CD4-positive, alpha-beta T cell treated with Interleukin-1 beta for 1 hour (primary cell): ENCODE measurements at regions not wholly inside any gene's neighbourhood (a gene's known extent, or its start where the extent isn't known, plus 50 kb on each side); places are given as distances from the start of the nearest gene placed in this dataset.

ENCODE experiments used
- DNase-seq, 2 donors: peaks; one replicate each; pipeline ENCODE4 v3.0.0-alpha.2; 2020 to 2022

DNA sequence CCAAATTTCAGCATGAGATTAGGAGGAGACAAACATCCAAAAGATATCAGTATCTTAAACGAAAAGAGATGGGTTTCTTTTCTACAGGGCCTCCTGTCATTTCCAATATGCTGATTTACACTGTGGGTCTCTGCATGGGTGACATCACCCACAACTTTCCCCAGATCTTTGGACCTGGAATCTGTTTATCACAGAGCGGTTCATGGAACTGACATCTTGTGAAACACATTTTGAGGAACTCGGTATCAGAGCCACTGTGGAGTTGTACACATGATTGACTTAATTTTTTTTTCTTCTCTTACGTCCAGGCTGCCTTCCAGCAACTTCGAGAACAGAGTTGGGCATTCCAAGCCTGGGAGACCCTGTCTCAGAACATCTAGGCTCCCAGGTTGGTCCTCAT is 80.2 kb upstream of the SERP2 start:
- no peak for DNase-seq

- DNase-seq = no peak
Measured at GRCh38 chr13:44293908-44294735, 79.5 kb upstream of the SERP2 start.

DNA sequence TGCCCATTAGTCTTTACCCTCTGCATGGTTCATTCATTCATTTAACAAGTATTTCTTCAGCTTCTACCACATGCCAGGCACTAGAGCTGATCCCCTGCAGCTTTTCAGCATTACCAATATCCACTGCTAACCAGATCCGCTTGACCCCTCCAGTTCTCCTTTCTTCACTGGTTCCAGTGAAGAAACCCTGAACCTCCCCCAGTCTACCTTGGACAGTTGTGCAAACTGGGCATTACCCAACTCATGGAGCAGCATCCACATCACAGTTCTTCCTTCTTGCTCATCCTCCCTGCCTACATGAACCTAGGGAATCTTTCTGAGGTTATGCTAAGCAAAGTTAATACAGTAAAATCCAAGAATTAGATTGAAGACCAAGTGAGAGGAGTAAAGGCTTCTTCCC is 78.7 kb upstream of the SERP2 start:
- no peak for DNase-seq

DNA sequence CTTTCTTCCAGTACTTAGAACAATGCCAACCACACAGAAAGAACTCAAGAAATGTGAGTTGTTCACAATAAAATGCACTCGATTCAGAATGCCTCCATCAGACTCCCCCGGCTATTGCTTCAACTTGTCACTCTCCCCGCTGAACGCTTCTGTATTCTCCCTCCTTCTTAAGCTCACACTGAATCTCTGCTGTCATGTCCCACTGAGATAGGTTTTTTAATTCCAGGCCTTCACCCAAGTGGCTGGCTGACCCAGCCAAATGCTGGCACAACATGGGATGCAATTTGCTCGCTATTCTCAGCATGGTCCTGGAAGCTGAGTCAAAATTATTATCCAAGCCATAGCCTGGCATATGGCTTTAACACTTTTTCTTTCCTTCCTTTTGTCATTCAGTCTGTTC is 76.8 kb upstream of the SERP2 start:
- no peak for DNase-seq

GRCh38 chr13:44298314-44298713 is 75.3 kb upstream of the SERP2 start:
- no peak for DNase-seq

DNA sequence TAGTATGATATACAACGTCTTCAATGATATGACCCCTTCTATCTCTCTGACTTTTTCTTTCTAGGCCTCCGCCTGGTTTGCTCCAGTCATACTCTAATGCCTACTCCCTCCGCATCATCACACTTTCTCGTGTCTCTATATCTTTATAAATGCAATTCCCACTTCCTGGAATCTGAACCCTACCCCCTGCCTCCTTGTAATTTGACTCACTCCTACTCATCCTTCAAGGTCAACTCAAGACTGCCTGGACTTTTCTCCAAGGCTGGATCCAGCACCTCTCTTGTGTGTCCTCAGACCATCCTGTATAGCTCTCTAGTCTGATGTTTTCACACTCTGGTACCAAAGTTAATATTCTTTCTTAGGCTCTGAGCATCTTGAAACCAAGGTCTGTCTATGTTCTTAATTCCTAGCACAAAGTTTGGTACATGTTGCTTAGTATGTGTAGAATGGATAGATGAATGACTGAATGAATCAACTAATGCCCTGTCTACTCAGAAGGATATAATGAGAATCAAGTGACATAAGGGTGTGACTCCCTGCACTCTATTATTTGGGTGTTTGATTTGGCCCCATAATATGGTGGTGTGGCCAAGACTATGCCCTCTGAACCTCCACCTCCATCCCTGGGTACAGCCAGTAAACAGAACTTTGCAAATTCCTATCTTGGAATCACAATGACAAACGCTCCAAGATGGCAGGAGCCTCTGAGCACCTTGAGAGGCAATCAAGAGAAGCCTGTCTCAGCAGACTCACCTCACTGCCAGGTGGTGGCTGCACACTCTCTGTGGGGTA is 74.3 kb upstream of the SERP2 start:
- no peak for DNase-seq

DNA sequence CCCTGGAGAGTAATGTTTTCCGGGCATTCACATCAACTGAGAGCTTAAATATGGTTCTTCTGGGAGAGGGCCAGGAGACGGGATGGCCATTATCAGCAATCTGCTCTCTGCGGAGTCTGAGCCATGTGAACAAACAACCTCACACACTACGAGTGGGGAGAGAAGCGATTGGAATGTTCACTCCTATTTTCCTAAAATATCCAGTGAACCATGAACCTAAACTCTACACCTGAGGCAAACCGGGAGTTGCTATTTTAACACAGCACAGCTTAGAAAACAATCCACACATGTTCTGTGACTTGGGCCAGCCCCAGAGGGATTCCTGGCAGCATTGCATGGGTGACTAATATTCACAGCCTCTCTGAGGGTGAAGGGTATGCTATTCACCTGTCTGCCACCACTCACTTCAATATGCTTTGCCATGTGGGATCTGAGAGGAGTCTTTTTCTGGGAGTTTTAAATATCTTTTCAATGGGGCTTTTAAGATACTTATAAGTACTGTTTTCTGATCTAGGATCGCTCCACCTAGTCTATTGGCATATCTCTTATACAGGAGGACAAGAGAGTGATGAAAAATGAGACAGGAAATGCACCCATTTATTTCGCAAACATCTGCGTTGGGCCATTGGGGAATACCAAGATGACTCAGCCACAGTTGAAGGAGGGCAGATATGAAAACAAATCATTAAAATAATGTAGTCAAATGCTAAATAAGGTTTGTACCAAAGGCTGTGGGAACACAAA is 72.6 kb upstream of the SERP2 start:
- peak in 1 of 2 donors; percentile 28 for DNase-seq

DNA sequence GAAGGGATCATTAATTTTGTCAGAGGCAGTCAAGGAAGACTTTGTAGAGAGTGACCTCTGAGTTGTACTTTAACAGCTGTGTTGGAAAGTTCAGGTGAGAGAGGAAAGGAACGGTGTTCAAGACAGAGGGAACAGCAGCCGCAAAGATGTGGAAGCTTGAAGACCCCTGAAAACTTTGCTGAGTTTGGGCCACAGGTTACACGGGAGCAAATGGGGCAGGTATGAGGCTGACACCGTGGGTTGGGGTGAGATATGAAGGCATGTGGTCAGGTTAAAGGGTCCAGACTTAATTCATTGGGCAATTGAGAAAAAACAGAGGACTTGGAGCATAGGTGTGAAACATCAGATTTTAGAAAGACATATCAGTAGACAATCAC is 72.0 kb upstream of the SERP2 start:
- no peak for DNase-seq

DNA sequence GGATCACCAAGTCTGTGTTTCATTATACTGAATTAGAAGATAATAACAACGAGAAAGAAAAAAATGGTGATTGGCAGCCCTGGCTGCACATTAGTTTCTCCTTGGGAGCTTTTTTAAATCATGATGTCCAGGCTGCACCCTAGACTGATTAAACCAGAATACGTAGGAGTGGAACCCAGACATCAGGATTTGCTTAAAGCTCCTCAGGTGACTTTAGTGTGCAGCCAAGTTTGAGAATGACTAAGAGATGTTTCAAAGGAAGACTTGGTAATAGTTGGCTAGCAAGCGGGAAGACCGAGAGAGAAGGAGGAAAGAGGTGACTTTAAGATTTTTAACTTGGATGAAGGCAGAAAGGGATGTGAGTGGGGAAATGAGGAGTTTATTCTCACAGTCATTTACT is 71.4 kb upstream of the SERP2 start:
- no peak for DNase-seq

DNA sequence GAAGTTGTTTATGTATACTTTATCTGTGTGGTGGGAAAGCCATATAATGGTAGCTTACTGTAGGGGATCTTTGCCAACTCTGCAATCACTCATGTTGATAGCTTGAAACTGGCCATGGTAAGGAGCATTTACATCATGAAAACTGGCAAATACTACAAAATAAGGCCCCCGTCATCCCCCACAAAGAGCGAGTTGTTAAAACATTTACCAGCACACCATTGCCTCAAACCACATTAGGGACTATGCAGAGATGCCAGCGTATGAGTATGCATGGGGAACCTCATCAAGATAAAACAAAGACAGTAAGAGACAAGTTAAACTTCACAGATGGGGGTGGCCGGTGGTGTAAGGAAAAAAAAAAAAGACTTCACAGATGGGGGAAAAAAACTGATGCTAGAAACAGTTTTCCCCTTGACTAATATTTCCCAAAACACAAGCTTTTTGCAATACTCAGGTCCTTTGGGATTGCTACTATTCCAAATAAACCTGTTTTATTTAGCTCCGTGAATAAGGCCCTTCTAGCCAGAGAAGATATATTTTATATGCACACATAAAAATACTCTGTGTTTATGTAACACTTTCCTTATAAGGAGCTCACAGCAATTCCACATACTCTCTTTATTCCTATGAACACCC is 70.6 kb upstream of the SERP2 start:
- no peak for DNase-seq

DNA sequence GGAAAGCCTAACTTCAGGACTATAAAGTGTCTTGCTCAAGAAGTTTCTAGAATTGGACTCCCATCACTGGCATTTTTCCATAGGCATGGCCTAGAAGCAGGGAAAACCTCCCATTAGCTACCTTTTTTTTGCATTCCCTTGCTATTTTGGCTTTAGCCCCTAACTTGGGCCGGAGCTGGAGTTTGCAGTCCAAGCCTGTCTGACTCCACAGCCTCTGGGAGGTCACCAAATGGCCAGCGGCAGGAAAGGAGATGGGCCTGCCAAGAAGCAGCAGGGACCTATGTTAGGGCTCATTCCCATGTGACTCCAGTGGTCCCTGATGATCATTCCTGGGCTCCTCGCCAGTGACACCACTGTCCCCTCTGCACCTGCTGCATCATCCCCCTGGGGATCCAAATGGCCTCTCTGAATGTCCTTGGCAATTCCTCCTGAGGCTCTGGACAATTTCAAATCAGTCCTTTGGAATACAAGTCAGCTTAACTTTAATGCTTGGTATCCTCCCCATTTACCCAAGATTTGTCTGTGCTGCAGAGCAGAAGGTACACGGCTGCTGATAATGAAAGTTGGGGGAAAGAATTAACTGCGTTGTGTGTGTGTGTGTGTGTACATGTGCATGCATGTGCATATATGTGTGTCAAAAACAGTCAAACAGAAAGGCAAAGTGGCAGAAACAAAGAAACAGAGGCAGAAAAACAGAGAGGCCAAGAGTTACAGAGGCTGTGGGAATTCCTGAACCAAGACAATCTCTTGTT is 69.8 kb upstream of the SERP2 start:
- no peak for DNase-seq

DNA sequence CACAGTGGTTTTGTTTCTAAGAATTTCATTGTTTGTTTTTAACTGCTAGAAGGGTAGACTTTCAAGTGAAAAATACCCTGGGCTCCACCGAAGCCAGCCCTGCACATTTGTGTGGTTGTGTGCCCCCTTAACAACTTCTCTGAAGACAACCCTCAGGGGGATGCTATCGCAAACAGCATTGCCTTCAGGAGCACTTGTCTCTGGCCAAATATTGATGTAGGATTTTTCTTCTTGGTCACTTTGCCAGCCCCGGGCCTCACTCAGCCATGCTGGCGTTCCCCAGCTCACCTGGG is 69.2 kb upstream of the SERP2 start:
- no peak for DNase-seq

GRCh38 chr13:44305286-44305685 is 68.3 kb upstream of the SERP2 start:
- no peak for DNase-seq

DNA sequence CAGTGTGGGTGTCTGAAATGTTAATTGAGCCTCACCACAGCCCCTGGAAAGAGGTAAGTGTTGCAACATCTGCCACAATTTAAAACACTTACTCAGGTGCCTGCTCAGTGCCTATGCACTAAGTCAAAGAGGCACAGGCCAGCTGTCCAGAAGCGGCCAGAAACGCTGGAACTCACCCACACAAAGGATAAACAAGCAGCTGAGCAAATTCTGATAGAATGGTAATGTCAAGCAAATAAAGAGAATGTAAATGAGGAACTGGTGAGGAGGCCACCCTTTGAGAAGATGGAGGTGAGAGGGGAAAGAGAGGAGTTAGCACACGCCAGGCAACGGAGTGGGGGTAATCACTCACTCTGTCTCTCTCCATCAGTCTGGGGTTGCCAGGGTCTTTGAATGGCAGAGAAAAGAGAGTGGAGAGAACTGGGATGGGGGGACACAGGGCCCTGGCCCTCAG is 67.7 kb upstream of the SERP2 start:
- no peak for DNase-seq

DNA sequence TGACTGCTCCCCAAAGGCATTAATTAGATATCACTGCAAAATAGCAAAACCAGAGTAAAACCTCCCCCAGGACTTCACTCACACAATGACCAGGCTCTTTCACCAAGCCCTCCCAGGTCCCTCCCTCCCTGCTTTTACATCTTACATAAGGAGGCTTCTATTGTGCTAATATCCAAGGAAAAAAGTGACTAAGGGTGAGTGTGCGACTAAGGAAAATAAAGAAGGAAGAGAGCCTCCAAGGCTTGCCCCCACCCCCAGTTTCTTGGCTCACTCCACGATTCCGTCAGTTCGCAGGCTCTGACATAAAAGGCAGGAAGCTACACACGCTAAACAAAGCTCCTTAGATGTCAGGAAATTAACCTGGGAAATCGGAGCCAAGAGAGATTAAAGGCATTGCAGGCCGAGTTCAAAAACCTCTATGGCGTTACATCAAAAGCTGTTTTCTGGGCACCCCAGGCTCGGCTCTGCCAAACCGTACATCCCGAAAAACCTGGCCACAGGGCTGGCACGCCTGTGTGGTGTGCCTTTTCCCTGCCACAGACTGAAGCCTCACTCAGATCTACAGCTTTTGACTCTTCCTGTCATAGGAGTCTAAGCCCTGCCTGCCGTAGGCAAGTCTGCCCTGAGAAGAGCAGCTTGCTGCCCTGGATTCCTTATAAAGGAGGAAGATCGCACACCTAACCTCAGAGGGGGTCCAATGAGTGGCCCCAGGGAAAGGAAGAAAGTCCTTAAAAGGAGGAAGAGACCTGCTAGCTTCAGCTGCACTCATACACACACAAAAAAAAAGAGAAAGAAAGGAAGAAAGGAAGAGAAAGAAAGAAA is 67.0 kb upstream of the SERP2 start:
- no peak for DNase-seq

DNA sequence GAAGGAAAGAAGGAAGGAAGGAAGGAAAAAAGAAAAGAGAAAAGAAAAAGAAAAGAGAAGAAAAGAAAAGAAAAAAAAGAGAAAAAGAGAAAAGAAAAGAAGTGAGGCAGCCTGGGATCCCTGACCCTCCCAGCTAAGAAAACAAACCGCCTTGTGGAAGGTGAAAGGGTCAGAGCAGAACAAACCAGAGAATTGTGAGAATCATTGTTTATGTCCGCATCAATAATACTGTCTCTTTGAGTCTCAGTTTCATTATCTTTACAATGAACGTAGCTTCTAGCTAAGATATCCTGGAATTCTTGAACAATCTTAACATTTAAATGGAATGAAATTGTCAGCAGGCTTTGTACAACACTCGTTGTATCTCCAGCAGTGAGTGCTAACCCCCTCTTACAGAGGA is 66.4 kb upstream of the SERP2 start:
- no peak for DNase-seq

- DNase-seq = no peak
Measured at GRCh38 chr13:44307844-44308243, 65.8 kb upstream of the SERP2 start.

- no peak for DNase-seq
Measured at GRCh38 chr13:44308352-44308751, 65.3 kb upstream of the SERP2 start.

- DNase-seq = no peak
Measured at GRCh38 chr13:44309794-44310757, 63.5 kb upstream of the SERP2 start.

DNA sequence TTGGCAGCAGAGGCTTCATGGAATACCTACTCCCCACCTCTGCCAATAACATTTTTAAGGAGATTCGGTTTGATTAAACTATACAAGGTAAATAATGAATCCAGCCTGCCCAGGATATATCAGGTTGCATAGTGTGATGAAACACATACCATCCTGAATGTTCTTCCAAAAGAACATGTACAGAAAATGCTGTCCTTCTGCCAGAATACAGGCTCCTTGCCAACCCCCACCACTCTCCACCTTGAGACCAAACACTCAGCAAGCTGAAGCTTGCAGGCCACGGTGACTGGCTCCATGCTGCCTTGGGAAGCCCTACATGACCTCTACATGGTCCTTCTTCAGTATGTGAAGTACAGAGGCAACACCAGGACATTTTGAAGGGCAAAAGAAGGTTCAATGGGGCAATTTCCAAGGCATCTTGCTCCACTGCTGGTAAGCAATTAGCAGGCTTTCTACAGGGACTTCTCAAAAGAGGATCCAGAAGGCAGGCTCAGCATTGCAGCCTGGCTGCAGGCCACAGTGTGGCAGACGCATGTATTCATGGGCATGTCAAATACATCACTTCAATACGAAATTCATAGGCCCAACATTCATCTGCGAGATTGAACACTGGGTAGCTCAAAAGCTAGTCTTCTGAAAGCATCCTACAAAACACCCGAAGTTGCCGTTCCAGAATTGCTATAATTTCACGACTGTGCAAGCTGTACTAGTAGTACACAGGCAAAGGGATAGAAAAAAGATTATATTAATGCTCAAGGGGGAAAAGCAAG is 62.4 kb upstream of the SERP2 start:
- no peak for DNase-seq
